ENCODE measurements at regions not wholly inside any gene's neighbourhood (a gene's known extent, or its start where the extent isn't known, plus 50 kb on each side); places are given as distances from the start of the nearest gene placed in this dataset. TPM values are rescaled to one million over a fixed set of nuclear protein-coding genes. Genes with fewer than 3 reads are reported as not detected.
A peak's percentile ranks its signal among the peaks of the same experiment; 100 is the strongest.

DNA sequence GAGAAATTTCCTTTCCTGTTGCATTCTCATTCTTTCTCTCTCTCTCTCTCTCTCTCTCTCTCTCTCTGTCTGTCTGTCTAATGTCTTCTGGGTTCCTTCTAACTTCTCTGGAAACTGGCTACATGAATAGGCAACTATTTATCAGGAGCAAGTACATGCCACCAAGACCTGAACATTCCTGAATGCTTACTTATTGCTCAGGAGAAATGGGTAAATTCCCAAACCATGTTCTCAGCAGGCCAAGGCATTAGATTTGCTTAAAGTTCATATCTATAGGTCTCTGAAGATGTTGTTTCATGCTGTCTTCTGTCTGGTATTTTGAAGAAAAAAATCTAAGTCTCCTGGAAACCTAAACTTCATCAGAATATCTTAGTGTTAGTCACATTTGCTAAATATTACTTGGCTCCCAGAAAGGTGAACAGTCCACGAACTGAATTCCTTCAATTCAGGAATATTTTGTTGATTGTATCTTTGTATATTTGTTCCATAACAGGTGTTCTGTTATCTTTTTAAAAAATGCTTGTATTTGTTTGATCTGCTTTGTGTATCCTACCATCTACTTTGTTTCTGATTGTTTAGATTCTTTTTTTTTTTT lies 77.2 kb upstream of the FIGN start:
- H3K4me3 ChIP-seq (ENCODE audit: low read length in 3 of 3): no peak overlapping the region
- H3K9me3 ChIP-seq (ENCODE audit: control insufficient read depth in 3 of 3, low read length in 3 of 3): peaks cover 0 to 4% (median 0%) of the 10 kb centered on the region in 3 donors
- no peaks in the 10 kb centered on the region for H3K4me1 ChIP-seq (ENCODE audit: control insufficient read depth in 3 of 3, insufficient read depth in 3 of 3, low read length in 3 of 3)
- H3K27ac ChIP-seq (ENCODE audit: low read depth, low read length): no peak overlapping the region
- H3K36me3 ChIP-seq (ENCODE audit: control insufficient read depth in 3 of 3, insufficient read depth in 3 of 3, low read length in 3 of 3): no peaks in the 10 kb centered on the region
- no peaks in the 10 kb centered on the region for H3K27me3 ChIP-seq (ENCODE audit: control insufficient read depth in 3 of 3, insufficient read depth in 3 of 3, low read length in 3 of 3)
- no peak overlapping the region for H3K9ac ChIP-seq (ENCODE audit: low read depth in 1 of 3, low read length in 3 of 3)

DNA sequence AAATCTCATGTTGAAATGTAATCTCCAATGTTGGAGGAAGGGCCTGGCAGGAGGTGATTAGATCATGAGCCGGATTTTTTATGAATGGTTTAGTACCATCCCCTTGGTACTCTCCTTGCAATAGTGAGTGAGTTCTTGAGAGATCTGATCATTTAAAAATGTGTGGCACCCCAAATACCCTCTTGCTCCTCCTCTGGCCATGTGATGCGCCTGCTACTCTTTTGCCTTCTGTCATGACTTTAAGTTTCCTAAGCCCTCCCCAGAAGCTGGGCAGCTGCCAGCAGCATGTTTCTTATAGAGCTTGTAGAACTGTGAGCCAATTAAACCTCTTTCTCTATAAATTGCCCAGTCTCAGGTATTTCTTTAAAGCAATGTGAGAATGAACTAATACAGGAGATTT lies 72.6 kb upstream of the FIGN start:
- Histone ChIP-seq H3K27me3 (ENCODE audit: control insufficient read depth in 3 of 3, insufficient read depth in 3 of 3, low read length in 3 of 3) (no peaks in the 10 kb centered on the region), H3K4me3 (ENCODE audit: low read length in 3 of 3) (no peak overlapping the region), H3K9ac (ENCODE audit: low read depth in 1 of 3, low read length in 3 of 3) (no peak overlapping the region), H3K4me1 (ENCODE audit: control insufficient read depth in 3 of 3, insufficient read depth in 3 of 3, low read length in 3 of 3) (no peaks in the 10 kb centered on the region), H3K36me3 (ENCODE audit: control insufficient read depth in 3 of 3, insufficient read depth in 3 of 3, low read length in 3 of 3) (no peaks in the 10 kb centered on the region), H3K27ac (ENCODE audit: low read depth, low read length) (no peak overlapping the region), H3K9me3 (ENCODE audit: control insufficient read depth in 3 of 3, low read length in 3 of 3) (no peaks in the 10 kb centered on the region)

DNA sequence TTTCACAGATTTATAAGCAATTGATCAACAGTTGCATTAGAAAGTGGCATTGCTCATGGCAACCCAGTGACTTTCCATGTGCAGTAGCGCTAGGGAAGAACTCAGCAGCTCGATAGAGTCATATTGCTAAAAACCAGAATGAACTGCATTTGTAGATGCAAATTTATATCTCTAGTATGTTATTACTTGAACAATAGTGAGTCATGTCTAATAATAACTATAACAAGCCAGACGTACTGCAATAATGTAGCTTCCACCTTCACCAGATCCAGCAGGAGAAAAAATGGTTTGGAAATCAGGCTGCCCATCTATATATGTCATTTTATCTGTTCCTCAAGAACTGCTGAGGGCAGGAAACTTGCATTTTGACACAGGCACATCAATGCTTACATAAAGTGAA lies 66.5 kb upstream of the FIGN start:
- Histone ChIP-seq H3K36me3 (ENCODE audit: control insufficient read depth in 3 of 3, insufficient read depth in 3 of 3, low read length in 3 of 3) (no peaks in the 10 kb centered on the region), H3K9me3 (ENCODE audit: control insufficient read depth in 3 of 3, low read length in 3 of 3) (no peaks in the 10 kb centered on the region), H3K27me3 (ENCODE audit: control insufficient read depth in 3 of 3, insufficient read depth in 3 of 3, low read length in 3 of 3) (no peaks in the 10 kb centered on the region), H3K27ac (ENCODE audit: low read depth, low read length) (peak overlapping the region; percentile 27), H3K9ac (ENCODE audit: low read depth in 1 of 3, low read length in 3 of 3) (no peak overlapping the region), H3K4me3 (ENCODE audit: low read length in 3 of 3) (no peak overlapping the region), H3K4me1 (ENCODE audit: control insufficient read depth in 3 of 3, insufficient read depth in 3 of 3, low read length in 3 of 3) (peaks cover 6 to 9% (median 9%) of the 10 kb centered on the region in 3 donors)

DNA sequence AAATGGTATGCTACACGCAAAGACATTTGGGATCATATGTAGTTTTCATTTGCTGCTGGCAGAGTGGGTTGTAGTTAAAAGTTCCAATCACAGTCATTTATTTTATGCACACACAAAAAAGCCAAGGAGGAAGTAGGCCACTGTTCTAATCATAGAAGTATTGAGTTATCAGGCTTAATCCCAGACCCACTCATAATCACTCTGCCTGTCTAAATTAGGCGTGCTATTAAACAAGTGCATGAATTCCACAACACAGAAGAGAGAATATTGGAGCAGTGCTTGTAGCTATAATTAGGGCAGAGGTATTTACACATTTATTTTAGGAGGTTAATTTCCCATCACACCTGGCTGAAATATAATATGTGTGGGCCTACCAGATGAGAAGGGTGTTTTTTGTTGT lies 65.7 kb upstream of the FIGN start:
- Histone ChIP-seq H3K27me3 (ENCODE audit: control insufficient read depth in 3 of 3, insufficient read depth in 3 of 3, low read length in 3 of 3) (no peaks in the 10 kb centered on the region), H3K4me3 (ENCODE audit: low read length in 3 of 3) (peak overlapping the region in 1 of 3 donors; percentile 6), H3K27ac (ENCODE audit: low read depth, low read length) (peak overlapping the region; percentile 65), H3K36me3 (ENCODE audit: control insufficient read depth in 3 of 3, insufficient read depth in 3 of 3, low read length in 3 of 3) (no peaks in the 10 kb centered on the region), H3K9me3 (ENCODE audit: control insufficient read depth in 3 of 3, low read length in 3 of 3) (no peaks in the 10 kb centered on the region), H3K9ac (ENCODE audit: low read depth in 1 of 3, low read length in 3 of 3) (peak overlapping the region in 1 of 3 donors; percentile 40), H3K4me1 (ENCODE audit: control insufficient read depth in 3 of 3, insufficient read depth in 3 of 3, low read length in 3 of 3) (peaks cover 6 to 9% (median 9%) of the 10 kb centered on the region in 3 donors)

DNA sequence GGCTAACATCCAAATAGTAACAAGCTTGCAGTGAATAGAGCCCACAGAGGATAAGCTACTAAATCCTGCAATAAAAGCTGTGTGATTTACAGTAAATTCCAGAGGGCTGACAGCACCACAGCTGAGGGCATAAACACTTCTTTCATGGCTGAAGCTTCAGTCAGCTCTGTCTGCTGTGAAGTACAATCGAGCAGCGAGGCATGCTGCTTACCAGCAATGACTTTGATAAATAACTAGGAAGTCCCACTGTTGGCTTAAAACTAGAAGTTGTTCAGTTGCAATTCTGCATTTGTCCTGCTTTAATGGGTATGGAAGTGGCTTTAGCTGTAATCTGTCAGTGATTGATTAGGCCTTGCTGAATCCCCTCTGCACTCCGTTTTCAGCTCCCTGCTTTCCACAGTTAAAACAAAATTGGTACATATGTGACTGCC lies 65.2 kb upstream of the FIGN start:
- no peaks in the 10 kb centered on the region for H3K27me3 ChIP-seq (ENCODE audit: control insufficient read depth in 3 of 3, insufficient read depth in 3 of 3, low read length in 3 of 3)
- H3K9ac ChIP-seq (ENCODE audit: low read depth in 1 of 3, low read length in 3 of 3): peak overlapping the region in 2 of 3 donors; percentile 5 to 40
- no peak overlapping the region for H3K4me3 ChIP-seq (ENCODE audit: low read length in 3 of 3)
- no peaks in the 10 kb centered on the region for H3K36me3 ChIP-seq (ENCODE audit: control insufficient read depth in 3 of 3, insufficient read depth in 3 of 3, low read length in 3 of 3)
- H3K9me3 ChIP-seq (ENCODE audit: control insufficient read depth in 3 of 3, low read length in 3 of 3): no peaks in the 10 kb centered on the region
- peak overlapping the region; percentile 65 for H3K27ac ChIP-seq (ENCODE audit: low read depth, low read length)
- peaks cover 6 to 9% (median 9%) of the 10 kb centered on the region in 3 donors for H3K4me1 ChIP-seq (ENCODE audit: control insufficient read depth in 3 of 3, insufficient read depth in 3 of 3, low read length in 3 of 3)

DNA sequence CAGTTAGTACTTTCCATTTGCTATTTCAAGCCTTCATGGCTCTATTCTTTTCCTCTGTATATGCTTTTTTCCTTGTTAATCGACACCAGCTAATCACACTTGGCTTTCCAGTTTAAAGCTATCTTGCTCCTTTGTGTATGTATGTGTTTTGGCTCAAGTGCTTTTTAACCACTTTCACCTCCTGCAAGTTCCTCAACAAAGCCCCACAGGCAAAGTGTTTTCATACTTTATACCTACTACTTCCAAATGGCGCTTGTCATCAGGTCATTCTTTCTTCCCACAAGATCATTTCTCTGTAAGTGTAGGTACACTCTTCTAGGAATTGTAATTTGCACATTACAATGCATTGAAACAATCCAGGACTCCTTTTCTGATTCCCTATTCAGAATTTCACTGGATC lies 64.0 kb upstream of the FIGN start:
- no peak overlapping the region for H3K27ac ChIP-seq (ENCODE audit: low read depth, low read length)
- H3K9me3 ChIP-seq (ENCODE audit: control insufficient read depth in 3 of 3, low read length in 3 of 3): no peaks in the 10 kb centered on the region
- H3K4me3 ChIP-seq (ENCODE audit: low read length in 3 of 3): no peak overlapping the region
- no peaks in the 10 kb centered on the region for H3K36me3 ChIP-seq (ENCODE audit: control insufficient read depth in 3 of 3, insufficient read depth in 3 of 3, low read length in 3 of 3)
- no peaks in the 10 kb centered on the region for H3K27me3 ChIP-seq (ENCODE audit: control insufficient read depth in 3 of 3, insufficient read depth in 3 of 3, low read length in 3 of 3)
- H3K4me1 ChIP-seq (ENCODE audit: control insufficient read depth in 3 of 3, insufficient read depth in 3 of 3, low read length in 3 of 3): peaks cover 6 to 9% (median 9%) of the 10 kb centered on the region in 3 donors
- no peak overlapping the region for H3K9ac ChIP-seq (ENCODE audit: low read depth in 1 of 3, low read length in 3 of 3)

- Histone ChIP-seq H3K36me3 (ENCODE audit: control insufficient read depth in 3 of 3, insufficient read depth in 3 of 3, low read length in 3 of 3) (no peaks in the 10 kb centered on the region), H3K27ac (ENCODE audit: low read depth, low read length) (no peak overlapping the region), H3K9ac (ENCODE audit: low read depth in 1 of 3, low read length in 3 of 3) (no peak overlapping the region), H3K4me1 (ENCODE audit: control insufficient read depth in 3 of 3, insufficient read depth in 3 of 3, low read length in 3 of 3) (no peaks in the 10 kb centered on the region), H3K4me3 (ENCODE audit: low read length in 3 of 3) (no peak overlapping the region), H3K9me3 (ENCODE audit: control insufficient read depth in 3 of 3, low read length in 3 of 3) (no peaks in the 10 kb centered on the region), H3K27me3 (ENCODE audit: control insufficient read depth in 3 of 3, insufficient read depth in 3 of 3, low read length in 3 of 3) (no peaks in the 10 kb centered on the region)
Observed at GRCh38 chr2:163794635-163795034, 58.8 kb upstream of the FIGN start.

Small RNAs in the stretch of these regions (small RNA-seq; reads per million reads assigned to genes)
- gene CYP2C56P: not detected

All from skeletal muscle tissue (tissue), 4 donors.